ENCODE measurements at regions not wholly inside any gene's neighbourhood (a gene's known extent, or its start where the extent isn't known, plus 50 kb on each side); places are given as distances from the start of the nearest gene placed in this dataset.

DNA sequence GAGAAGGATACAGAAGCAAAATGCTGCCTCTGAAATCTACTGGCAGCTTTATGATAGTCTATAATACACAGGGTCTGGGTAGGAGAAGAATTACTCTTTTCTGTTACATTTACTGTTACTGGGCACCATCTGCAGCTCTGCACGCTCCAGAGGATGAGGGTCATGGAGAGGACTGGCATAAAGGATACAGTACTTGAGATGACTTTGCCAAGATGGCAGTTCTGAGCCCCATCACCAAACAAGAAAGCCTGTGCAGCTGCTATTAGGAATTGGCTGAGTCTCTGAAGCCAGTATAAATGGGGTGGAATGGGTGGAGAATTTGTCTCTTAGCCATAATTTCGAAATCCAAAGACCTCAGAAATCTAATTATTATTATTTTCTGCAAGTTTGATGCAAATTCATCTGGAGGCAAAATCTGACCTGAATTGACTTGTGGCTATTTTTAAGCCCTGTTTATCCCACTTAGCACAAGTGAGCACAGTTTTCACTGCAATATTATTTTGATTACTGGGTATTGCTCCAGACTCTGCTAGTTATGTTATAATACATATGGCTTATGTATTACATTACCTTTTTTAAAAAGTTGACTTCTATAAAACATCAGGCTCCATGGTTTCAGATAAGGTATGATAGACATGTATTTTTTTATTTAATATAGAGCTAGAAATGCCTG is 579.5 kb downstream of the MBD2 start:
- Histone ChIP-seq H3K4me1 (ENCODE audit: control insufficient read depth, insufficient read depth, low read depth, low read length) (no peaks in the 10 kb centered on the region), H2BK120ac (ENCODE audit: low read depth, low read length) (no peak overlapping the region), H3K36me3 (ENCODE audit: control insufficient read depth in 1 of 2, insufficient read depth in 2 of 2, low read depth in 1 of 2, low read length in 2 of 2) (no peaks in the 10 kb centered on the region), H3K9me3 (ENCODE audit: control insufficient read depth, low read length) (no peaks in the 10 kb centered on the region), H3K23ac (ENCODE audit: low read length in 2 of 2) (no peak overlapping the region), H3K4me3 (ENCODE audit: insufficient read depth in 1 of 2, low read depth in 1 of 2, low read length in 2 of 2) (no peak overlapping the region), H3K9ac (ENCODE audit: low read length) (no peak overlapping the region), H3K79me1 (replicated peaks; ENCODE audit: low read length, poor library complexity, severe bottlenecking) (no peaks in the 10 kb centered on the region), H4K8ac (ENCODE audit: low read length) (no peak overlapping the region), H3K18ac (ENCODE audit: low read depth in 1 of 2, low read length in 2 of 2) (no peak overlapping the region), H3K14ac (ENCODE audit: low read length in 2 of 2) (no peak overlapping the region), H2BK15ac (ENCODE audit: low read depth, poor library complexity, severe bottlenecking) (no peak overlapping the region), H2BK12ac (ENCODE audit: low read length in 2 of 2) (no peak overlapping the region), H3K27me3 (ENCODE audit: control insufficient read depth in 1 of 2, insufficient read depth in 1 of 2, low read length in 2 of 2) (no peaks in the 10 kb centered on the region), H3K27ac (ENCODE audit: low read length, poor library complexity, severe bottlenecking) (no peak overlapping the region), H2BK5ac (ENCODE audit: low read depth, low read length, poor library complexity, severe bottlenecking) (no peak overlapping the region), H3K4ac (ENCODE audit: low read depth in 1 of 2, low read length in 2 of 2) (no peak overlapping the region), H2AK5ac (ENCODE audit: low read length, severe bottlenecking) (no peak overlapping the region), H4K91ac (ENCODE audit: low read length) (no peak overlapping the region), H3K4me2 (ENCODE audit: low read length, poor library complexity, severe bottlenecking) (no peak overlapping the region), H2AFZ (ENCODE audit: low read depth, low read length) (no peak overlapping the region)
- WGBS, result 52% methylated on average over 1 of the region's 2 CpGs
- DNase-seq, result no peak

DNA sequence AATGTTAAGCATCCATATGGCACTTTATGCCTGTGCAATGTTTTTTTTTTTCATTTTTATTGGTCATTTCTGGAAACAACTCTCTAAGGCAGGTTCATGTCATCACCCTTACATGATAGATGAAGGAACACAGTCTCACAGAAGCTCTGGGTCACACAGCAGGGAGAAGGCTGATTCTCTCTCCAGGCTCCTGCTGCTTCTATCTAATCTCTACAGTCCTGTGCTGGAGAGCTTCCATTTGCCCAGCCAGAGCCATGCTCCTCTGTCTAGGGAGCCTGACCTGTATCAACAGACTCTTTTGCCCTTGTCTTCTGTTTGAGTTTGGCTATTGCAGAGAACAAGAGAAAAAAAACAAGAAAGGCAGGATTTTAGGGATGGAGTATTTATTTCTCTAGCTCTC is 584.8 kb downstream of the MBD2 start:
- H3K4me2 ChIP-seq (ENCODE audit: low read length, poor library complexity, severe bottlenecking), result no peak overlapping the region
- no peaks in the 10 kb centered on the region for H3K79me1 ChIP-seq (replicated peaks; ENCODE audit: low read length, poor library complexity, severe bottlenecking)

DNA sequence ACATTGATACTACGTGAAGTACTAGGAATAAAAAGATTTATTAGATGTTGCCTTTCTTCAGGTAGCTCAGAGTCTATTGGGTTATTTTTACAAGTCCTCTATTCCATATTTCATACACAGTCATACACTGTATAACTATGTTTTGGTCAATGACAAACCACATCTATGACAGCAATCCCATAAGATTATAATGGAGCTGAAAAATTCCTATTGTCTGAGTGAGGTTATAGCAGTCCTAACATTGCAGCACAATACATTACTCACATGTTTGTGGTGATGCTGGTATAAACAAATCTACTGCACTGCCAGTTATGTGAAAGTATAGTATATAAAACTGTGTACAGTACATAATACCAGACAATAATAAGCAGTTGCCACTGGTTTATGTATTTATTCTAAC is 595.1 kb downstream of the MBD2 start:
- DNase-seq, result no peak
- Histone ChIP-seq H3K79me1 (replicated peaks; ENCODE audit: low read length, poor library complexity, severe bottlenecking) (no peaks in the 10 kb centered on the region), H2AFZ (ENCODE audit: low read depth, low read length) (no peak overlapping the region), H3K4ac (ENCODE audit: low read depth in 1 of 2, low read length in 2 of 2) (no peak overlapping the region), H4K91ac (ENCODE audit: low read length) (no peak overlapping the region), H3K14ac (ENCODE audit: low read length in 2 of 2) (no peak overlapping the region), H2AK5ac (ENCODE audit: low read length, severe bottlenecking) (no peak overlapping the region), H2BK5ac (ENCODE audit: low read depth, low read length, poor library complexity, severe bottlenecking) (no peak overlapping the region), H3K27ac (ENCODE audit: low read length, poor library complexity, severe bottlenecking) (no peak overlapping the region), H3K9me3 (ENCODE audit: control insufficient read depth, low read length) (peaks cover 4% of the 10 kb centered on the region), H3K4me2 (ENCODE audit: low read length, poor library complexity, severe bottlenecking) (no peak overlapping the region), H3K36me3 (ENCODE audit: control insufficient read depth in 1 of 2, insufficient read depth in 2 of 2, low read depth in 1 of 2, low read length in 2 of 2) (no peaks in the 10 kb centered on the region), H3K4me1 (ENCODE audit: control insufficient read depth, insufficient read depth, low read depth, low read length) (no peaks in the 10 kb centered on the region), H3K27me3 (ENCODE audit: control insufficient read depth in 1 of 2, insufficient read depth in 1 of 2, low read length in 2 of 2) (no peaks in the 10 kb centered on the region), H3K23ac (ENCODE audit: low read length in 2 of 2) (no peak overlapping the region), H2BK12ac (ENCODE audit: low read length in 2 of 2) (no peak overlapping the region), H3K9ac (ENCODE audit: low read length) (no peak overlapping the region), H2BK15ac (ENCODE audit: low read depth, poor library complexity, severe bottlenecking) (no peak overlapping the region), H3K18ac (ENCODE audit: low read depth in 1 of 2, low read length in 2 of 2) (no peak overlapping the region), H2BK120ac (ENCODE audit: low read depth, low read length) (no peak overlapping the region), H3K4me3 (ENCODE audit: insufficient read depth in 1 of 2, low read depth in 1 of 2, low read length in 2 of 2) (no peak overlapping the region), H4K8ac (ENCODE audit: low read length) (no peak overlapping the region)
- WGBS, result no CpG with 5 or more reads among the region's 1 CpG

More for the DNA sequence above, 584.8 kb downstream of the MBD2 start:
- Histone ChIP-seq H3K4me1 (ENCODE audit: control insufficient read depth, insufficient read depth, low read depth, low read length) (no peaks in the 10 kb centered on the region), H3K18ac (ENCODE audit: low read depth in 1 of 2, low read length in 2 of 2) (no peak overlapping the region), H3K4ac (ENCODE audit: low read depth in 1 of 2, low read length in 2 of 2) (no peak overlapping the region), H4K91ac (ENCODE audit: low read length) (no peak overlapping the region), H2BK15ac (ENCODE audit: low read depth, poor library complexity, severe bottlenecking) (no peak overlapping the region), H2AFZ (ENCODE audit: low read depth, low read length) (no peak overlapping the region), H3K23ac (ENCODE audit: low read length in 2 of 2) (no peak overlapping the region), H4K8ac (ENCODE audit: low read length) (no peak overlapping the region), H2BK5ac (ENCODE audit: low read depth, low read length, poor library complexity, severe bottlenecking) (no peak overlapping the region), H2BK12ac (ENCODE audit: low read length in 2 of 2) (no peak overlapping the region), H3K27me3 (ENCODE audit: control insufficient read depth in 1 of 2, insufficient read depth in 1 of 2, low read length in 2 of 2) (no peaks in the 10 kb centered on the region), H3K27ac (ENCODE audit: low read length, poor library complexity, severe bottlenecking) (no peak overlapping the region), H3K36me3 (ENCODE audit: control insufficient read depth in 1 of 2, insufficient read depth in 2 of 2, low read depth in 1 of 2, low read length in 2 of 2) (no peaks in the 10 kb centered on the region), H3K4me3 (ENCODE audit: insufficient read depth in 1 of 2, low read depth in 1 of 2, low read length in 2 of 2) (no peak overlapping the region), H3K9me3 (ENCODE audit: control insufficient read depth, low read length) (no peaks in the 10 kb centered on the region), H2AK5ac (ENCODE audit: low read length, severe bottlenecking) (no peak overlapping the region), H2BK120ac (ENCODE audit: low read depth, low read length) (no peak overlapping the region), H3K14ac (ENCODE audit: low read length in 2 of 2) (no peak overlapping the region), H3K9ac (ENCODE audit: low read length) (no peak overlapping the region)
- DNase-seq, result no peak

DNA sequence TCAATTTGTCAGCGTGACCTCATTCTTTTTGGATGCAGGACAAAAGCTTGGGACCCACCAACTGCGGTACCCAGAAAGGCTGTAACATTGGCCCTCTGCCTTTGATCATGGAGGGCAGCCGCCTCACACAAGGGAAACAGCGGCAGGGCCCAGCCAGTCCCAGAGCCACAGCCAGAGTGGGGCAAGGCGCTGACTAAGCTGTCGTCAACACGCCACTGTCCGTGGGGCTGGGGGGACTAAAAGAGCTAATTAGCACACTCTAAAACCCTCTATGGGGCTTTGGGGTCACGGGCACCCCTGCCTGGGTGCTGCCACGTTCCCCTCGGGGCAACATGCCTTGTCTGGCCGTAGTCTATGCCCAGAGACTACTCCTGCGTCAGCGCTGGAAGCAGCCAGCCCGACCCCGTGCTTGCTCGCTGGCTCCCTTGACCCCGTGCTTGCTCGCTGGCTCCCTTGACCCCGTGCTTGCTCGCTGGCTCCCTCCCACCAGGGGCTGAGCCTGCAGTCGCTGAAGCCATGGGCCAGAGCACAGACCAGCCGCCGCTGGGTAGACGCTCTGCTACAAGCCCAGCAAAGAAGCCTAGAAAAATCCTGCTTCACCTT is 598.4 kb downstream of the MBD2 start:
- no peak overlapping the region for H2BK12ac ChIP-seq (ENCODE audit: low read length in 2 of 2)

More for the DNA sequence above, 598.4 kb downstream of the MBD2 start:
- Histone ChIP-seq H3K79me1 (replicated peaks; ENCODE audit: low read length, poor library complexity, severe bottlenecking) (no peaks in the 10 kb centered on the region), H3K4ac (ENCODE audit: low read depth in 1 of 2, low read length in 2 of 2) (no peak overlapping the region), H3K9me3 (ENCODE audit: control insufficient read depth, low read length) (peaks cover 4% of the 10 kb centered on the region), H2AFZ (ENCODE audit: low read depth, low read length) (no peak overlapping the region), H3K14ac (ENCODE audit: low read length in 2 of 2) (no peak overlapping the region), H3K36me3 (ENCODE audit: control insufficient read depth in 1 of 2, insufficient read depth in 2 of 2, low read depth in 1 of 2, low read length in 2 of 2) (no peaks in the 10 kb centered on the region), H3K9ac (ENCODE audit: low read length) (no peak overlapping the region), H3K27ac (ENCODE audit: low read length, poor library complexity, severe bottlenecking) (no peak overlapping the region), H3K27me3 (ENCODE audit: control insufficient read depth in 1 of 2, insufficient read depth in 1 of 2, low read length in 2 of 2) (no peaks in the 10 kb centered on the region), H3K18ac (ENCODE audit: low read depth in 1 of 2, low read length in 2 of 2) (no peak overlapping the region), H2BK5ac (ENCODE audit: low read depth, low read length, poor library complexity, severe bottlenecking) (no peak overlapping the region), H2AK5ac (ENCODE audit: low read length, severe bottlenecking) (no peak overlapping the region), H2BK120ac (ENCODE audit: low read depth, low read length) (no peak overlapping the region), H4K91ac (ENCODE audit: low read length) (no peak overlapping the region), H3K4me1 (ENCODE audit: control insufficient read depth, insufficient read depth, low read depth, low read length) (no peaks in the 10 kb centered on the region), H4K8ac (ENCODE audit: low read length) (no peak overlapping the region), H2BK15ac (ENCODE audit: low read depth, poor library complexity, severe bottlenecking) (no peak overlapping the region), H3K4me3 (ENCODE audit: insufficient read depth in 1 of 2, low read depth in 1 of 2, low read length in 2 of 2) (no peak overlapping the region), H3K23ac (ENCODE audit: low read length in 2 of 2) (no peak overlapping the region), H3K4me2 (ENCODE audit: low read length, poor library complexity, severe bottlenecking) (no peak overlapping the region)
- WGBS, result 84% methylated on average over 25 of the region's 25 CpGs
- DNase-seq, result no peak

Data from mesenchymal stem cell (in vitro differentiated cells and primary cell).